HepG2 (cell line): ENCODE measurements at regions not wholly inside any gene's neighbourhood (a gene's known extent, or its start where the extent isn't known, plus 50 kb on each side); places are given as distances from the start of the nearest gene placed in this dataset.

ENCODE experiments used
- GLI4 ChIP-seq: sonication (generic); formaldehyde crosslinking; IDR thresholded peaks from 2 replicates; pipeline ENCODE4 v1.5.1; 2020; ENCODE audit warnings: missing genetic modification reagents, mild to moderate bottlenecking, moderate library complexity, borderline replicate concordance
- NFYC ChIP-seq: IDR thresholded peaks from 2 replicates; pipeline ENCODE4 v1.6.1; 2016; ENCODE audit warnings: missing genetic modification reagents, missing compliant biosample characterization
- POGZ ChIP-seq: sonication (generic); formaldehyde crosslinking; IDR thresholded peaks from 2 replicates; pipeline ENCODE4 v1.4.0; 2020; ENCODE audit warnings: mild to moderate bottlenecking, missing genetic modification reagents
- SAFB2 ChIP-seq: sonication (generic); formaldehyde crosslinking; IDR thresholded peaks from 2 replicates; pipeline ENCODE4 v1.5.1; 2020; ENCODE audit warnings: missing genetic modification reagents, low read depth, mild to moderate bottlenecking, borderline replicate concordance
- TAF1 ChIP-seq: sonication (generic); formaldehyde crosslinking; IDR thresholded peaks from 2 replicates; pipeline ENCODE4 v1.4.0; 2020; ENCODE audit warnings: missing genetic modification reagents
- ZEB1 ChIP-seq: IDR thresholded peaks from 2 replicates; pipeline ENCODE4 v1.6.1; 2012; ENCODE audit warnings: mild to moderate bottlenecking, low read depth, inconsistent platforms; ENCODE audit not compliant: insufficient replicate concordance
- ZFP82 ChIP-seq: sonication (generic); formaldehyde crosslinking; IDR thresholded peaks from 2 replicates; pipeline ENCODE4 v1.5.1; 2020; ENCODE audit warnings: mild to moderate bottlenecking, missing genetic modification reagents, borderline replicate concordance
- ZNF446 ChIP-seq: sonication (generic); formaldehyde crosslinking; IDR thresholded peaks from 2 replicates; pipeline ENCODE4 v1.5.0; 2020; ENCODE audit warnings: mild to moderate bottlenecking, missing genetic modification reagents
- ZNF746 ChIP-seq: sonication (generic); formaldehyde crosslinking; IDR thresholded peaks from 2 replicates; pipeline ENCODE4 v1.8.0; 2022; ENCODE audit warnings: mild to moderate bottlenecking, missing genetic modification reagents
- ZNF792 ChIP-seq: IDR thresholded peaks from 2 replicates; pipeline ENCODE4 v1.6.1; 2016
- TF ChIP-seq, protein P1 (sequence below): fragments of 450-650 bp; IDR thresholded peaks from 2 replicates; pipeline ENCODE4 v1.6.1; 2017; ENCODE audit warnings: mild to moderate bottlenecking
- TF ChIP-seq, protein P2 (sequence below): sonication (generic); formaldehyde crosslinking; IDR thresholded peaks from 2 replicates; pipeline ENCODE4 v1.8.0; 2023; ENCODE audit warnings: mild to moderate bottlenecking, missing genetic modification reagents
- TF ChIP-seq, protein P3 (sequence below): sonication (generic); formaldehyde crosslinking; IDR thresholded peaks from 2 replicates; pipeline ENCODE4 v1.5.0; 2020; ENCODE audit warnings: mild to moderate bottlenecking, missing genetic modification reagents, borderline replicate concordance
- TF ChIP-seq, protein P4 (sequence below): sonication (generic); formaldehyde crosslinking; IDR thresholded peaks from 2 replicates; pipeline ENCODE4 v1.4.0; 2020; ENCODE audit warnings: mild to moderate bottlenecking, missing genetic modification reagents, borderline replicate concordance

DNA sequence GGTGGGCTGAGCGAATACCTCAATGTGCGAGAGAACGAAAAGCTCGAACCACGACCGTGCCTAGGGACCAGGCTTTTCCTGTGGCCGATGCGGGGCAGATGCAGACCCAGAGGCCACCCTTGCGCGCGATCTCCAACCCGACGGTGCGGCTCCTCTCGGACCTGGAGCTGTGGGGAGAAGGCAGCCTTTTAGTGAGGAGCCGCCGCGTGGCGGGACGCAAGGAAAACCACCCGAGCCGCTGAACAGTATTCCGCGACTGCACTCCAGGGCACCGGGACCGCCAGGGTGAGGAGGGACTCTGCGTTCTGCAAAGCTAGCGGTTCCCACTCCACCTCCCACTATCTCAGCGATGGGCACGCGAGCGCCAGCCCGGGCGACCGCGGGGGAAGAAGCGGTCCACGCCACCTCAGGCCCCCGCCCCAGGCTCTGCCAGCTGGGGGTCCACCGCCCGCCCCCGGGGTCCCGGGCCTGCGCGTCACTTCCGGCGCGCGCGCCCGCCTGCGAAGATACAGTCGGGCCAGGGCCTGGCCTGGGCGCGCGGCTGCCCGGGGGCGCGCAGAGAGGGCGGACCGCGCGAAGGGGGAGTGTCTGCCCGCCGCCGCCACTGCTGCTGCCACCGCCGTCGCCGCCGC, 66.5 kb upstream of the PRKACB start (continued):
- TF ChIP-seq, protein P1, sequence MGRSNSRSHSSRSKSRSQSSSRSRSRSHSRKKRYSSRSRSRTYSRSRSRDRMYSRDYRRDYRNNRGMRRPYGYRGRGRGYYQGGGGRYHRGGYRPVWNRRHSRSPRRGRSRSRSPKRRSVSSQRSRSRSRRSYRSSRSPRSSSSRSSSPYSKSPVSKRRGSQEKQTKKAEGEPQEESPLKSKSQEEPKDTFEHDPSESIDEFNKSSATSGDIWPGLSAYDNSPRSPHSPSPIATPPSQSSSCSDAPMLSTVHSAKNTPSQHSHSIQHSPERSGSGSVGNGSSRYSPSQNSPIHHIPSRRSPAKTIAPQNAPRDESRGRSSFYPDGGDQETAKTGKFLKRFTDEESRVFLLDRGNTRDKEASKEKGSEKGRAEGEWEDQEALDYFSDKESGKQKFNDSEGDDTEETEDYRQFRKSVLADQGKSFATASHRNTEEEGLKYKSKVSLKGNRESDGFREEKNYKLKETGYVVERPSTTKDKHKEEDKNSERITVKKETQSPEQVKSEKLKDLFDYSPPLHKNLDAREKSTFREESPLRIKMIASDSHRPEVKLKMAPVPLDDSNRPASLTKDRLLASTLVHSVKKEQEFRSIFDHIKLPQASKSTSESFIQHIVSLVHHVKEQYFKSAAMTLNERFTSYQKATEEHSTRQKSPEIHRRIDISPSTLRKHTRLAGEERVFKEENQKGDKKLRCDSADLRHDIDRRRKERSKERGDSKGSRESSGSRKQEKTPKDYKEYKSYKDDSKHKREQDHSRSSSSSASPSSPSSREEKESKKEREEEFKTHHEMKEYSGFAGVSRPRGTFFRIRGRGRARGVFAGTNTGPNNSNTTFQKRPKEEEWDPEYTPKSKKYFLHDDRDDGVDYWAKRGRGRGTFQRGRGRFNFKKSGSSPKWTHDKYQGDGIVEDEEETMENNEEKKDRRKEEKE: no peak
- peak; percentile 68; the same call in 1 of the 2 replicates for TF ChIP-seq SAFB2 (CRISPR knock-in tag)
- TF ChIP-seq, protein P2, sequence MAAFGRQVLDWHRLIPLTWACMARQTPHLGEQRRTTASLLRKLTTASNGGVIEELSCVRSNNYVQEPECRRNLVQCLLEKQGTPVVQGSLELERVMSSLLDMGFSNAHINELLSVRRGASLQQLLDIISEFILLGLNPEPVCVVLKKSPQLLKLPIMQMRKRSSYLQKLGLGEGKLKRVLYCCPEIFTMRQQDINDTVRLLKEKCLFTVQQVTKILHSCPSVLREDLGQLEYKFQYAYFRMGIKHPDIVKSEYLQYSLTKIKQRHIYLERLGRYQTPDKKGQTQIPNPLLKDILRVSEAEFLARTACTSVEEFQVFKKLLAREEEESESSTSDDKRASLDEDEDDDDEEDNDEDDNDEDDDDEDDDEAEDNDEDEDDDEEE (CRISPR knock-in tag): peak; percentile 86
- TF ChIP-seq GLI4 (CRISPR knock-in tag): 0 out of 2 replicates have a peak, but pooled peaks have one; percentile 59
- TF ChIP-seq POGZ (CRISPR knock-in tag): no peak
- peak; percentile 90; the same call in 1 of the 2 replicates for TF ChIP-seq ZNF446 (CRISPR knock-in tag)
- TF ChIP-seq ZNF792 (CRISPR knock-in tag): no peak; the same call in 1 of the 2 replicates
- TF ChIP-seq, protein P3, sequence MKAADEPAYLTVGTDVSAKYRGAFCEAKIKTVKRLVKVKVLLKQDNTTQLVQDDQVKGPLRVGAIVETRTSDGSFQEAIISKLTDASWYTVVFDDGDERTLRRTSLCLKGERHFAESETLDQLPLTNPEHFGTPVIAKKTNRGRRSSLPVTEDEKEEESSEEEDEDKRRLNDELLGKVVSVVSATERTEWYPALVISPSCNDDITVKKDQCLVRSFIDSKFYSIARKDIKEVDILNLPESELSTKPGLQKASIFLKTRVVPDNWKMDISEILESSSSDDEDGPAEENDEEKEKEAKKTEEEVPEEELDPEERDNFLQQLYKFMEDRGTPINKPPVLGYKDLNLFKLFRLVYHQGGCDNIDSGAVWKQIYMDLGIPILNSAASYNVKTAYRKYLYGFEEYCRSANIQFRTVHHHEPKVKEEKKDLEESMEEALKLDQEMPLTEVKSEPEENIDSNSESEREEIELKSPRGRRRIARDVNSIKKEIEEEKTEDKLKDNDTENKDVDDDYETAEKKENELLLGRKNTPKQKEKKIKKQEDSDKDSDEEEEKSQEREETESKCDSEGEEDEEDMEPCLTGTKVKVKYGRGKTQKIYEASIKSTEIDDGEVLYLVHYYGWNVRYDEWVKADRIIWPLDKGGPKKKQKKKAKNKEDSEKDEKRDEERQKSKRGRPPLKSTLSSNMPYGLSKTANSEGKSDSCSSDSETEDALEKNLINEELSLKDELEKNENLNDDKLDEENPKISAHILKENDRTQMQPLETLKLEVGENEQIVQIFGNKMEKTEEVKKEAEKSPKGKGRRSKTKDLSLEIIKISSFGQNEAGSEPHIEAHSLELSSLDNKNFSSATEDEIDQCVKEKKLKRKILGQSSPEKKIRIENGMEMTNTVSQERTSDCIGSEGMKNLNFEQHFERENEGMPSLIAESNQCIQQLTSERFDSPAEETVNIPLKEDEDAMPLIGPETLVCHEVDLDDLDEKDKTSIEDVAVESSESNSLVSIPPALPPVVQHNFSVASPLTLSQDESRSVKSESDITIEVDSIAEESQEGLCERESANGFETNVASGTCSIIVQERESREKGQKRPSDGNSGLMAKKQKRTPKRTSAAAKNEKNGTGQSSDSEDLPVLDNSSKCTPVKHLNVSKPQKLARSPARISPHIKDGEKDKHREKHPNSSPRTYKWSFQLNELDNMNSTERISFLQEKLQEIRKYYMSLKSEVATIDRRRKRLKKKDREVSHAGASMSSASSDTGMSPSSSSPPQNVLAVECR (CRISPR knock-in tag): peak; percentile 81
- TF ChIP-seq ZNF746 (CRISPR knock-in tag): peak; percentile 38; the same call in 1 of the 2 replicates
- TF ChIP-seq ZEB1: no peak
- TF ChIP-seq, protein P4, sequence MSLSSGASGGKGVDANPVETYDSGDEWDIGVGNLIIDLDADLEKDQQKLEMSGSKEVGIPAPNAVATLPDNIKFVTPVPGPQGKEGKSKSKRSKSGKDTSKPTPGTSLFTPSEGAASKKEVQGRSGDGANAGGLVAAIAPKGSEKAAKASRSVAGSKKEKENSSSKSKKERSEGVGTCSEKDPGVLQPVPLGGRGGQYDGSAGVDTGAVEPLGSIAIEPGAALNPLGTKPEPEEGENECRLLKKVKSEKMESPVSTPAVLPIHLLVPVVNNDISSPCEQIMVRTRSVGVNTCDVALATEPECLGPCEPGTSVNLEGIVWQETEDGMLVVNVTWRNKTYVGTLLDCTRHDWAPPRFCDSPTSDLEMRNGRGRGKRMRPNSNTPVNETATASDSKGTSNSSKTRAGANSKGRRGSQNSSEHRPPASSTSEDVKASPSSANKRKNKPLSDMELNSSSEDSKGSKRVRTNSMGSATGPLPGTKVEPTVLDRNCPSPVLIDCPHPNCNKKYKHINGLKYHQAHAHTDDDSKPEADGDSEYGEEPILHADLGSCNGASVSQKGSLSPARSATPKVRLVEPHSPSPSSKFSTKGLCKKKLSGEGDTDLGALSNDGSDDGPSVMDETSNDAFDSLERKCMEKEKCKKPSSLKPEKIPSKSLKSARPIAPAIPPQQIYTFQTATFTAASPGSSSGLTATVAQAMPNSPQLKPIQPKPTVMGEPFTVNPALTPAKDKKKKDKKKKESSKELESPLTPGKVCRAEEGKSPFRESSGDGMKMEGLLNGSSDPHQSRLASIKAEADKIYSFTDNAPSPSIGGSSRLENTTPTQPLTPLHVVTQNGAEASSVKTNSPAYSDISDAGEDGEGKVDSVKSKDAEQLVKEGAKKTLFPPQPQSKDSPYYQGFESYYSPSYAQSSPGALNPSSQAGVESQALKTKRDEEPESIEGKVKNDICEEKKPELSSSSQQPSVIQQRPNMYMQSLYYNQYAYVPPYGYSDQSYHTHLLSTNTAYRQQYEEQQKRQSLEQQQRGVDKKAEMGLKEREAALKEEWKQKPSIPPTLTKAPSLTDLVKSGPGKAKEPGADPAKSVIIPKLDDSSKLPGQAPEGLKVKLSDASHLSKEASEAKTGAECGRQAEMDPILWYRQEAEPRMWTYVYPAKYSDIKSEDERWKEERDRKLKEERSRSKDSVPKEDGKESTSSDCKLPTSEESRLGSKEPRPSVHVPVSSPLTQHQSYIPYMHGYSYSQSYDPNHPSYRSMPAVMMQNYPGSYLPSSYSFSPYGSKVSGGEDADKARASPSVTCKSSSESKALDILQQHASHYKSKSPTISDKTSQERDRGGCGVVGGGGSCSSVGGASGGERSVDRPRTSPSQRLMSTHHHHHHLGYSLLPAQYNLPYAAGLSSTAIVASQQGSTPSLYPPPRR: 0 out of 2 replicates have a peak, but pooled peaks have one; percentile 21
- TF ChIP-seq NFYC (CRISPR knock-in tag): no peak
- 0 out of 2 replicates have a peak, but pooled peaks have one; percentile 42 for TF ChIP-seq ZFP82 (CRISPR knock-in tag)
- peak; percentile 53; the same call in 1 of the 2 replicates for TF ChIP-seq TAF1 (CRISPR knock-in tag)
